WTC11 (cell line): ENCODE measurements at regions not wholly inside any gene's neighbourhood (a gene's known extent, or its start where the extent isn't known, plus 50 kb on each side); places are given as distances from the start of the nearest gene placed in this dataset.

Experiments used
- ATAC-seq: fragments of 200-7000 bp; cut with Tn5 transposase; 2 replicates; pipeline ENCODE4 v1.10.0; 2021; ENCODE audit warnings: mild to moderate bottlenecking, moderate library complexity
- CTCF ChIA-PET: fragments of 300-600 bp; sonication (Branson Sonifier 250); formaldehyde crosslinking; loops from one replicate; lab custom pipeline; 2021; ENCODE audit warnings: antibody characterized with exemption; lab: Charles Lee
- POLR2A ChIA-PET: fragments of 350-600 bp; sonication (Branson Sonifier 250); formaldehyde crosslinking; loops from one replicate; lab custom pipeline; 2021; ENCODE audit warnings: antibody characterized with exemption; lab: Charles Lee
- DNase-seq: peaks from one replicate; pipeline ENCODE4 v3.0.0; 2021; ENCODE audit warnings: low spot score
- H3K27ac Mint-ChIP-seq: 2 replicates; pipeline ENCODE4 v1.8.0; 2021; ENCODE audit warnings: mixed read lengths
- H3K27me3 Mint-ChIP-seq: 2 replicates; pipeline ENCODE4 v1.8.0; 2021; ENCODE audit warnings: low read depth, mild to moderate bottlenecking, moderate library complexity, mixed read lengths
- H3K36me3 Mint-ChIP-seq: 2 replicates; pipeline ENCODE4 v1.8.0; 2021; ENCODE audit warnings: mixed read lengths
- H3K4me1 Mint-ChIP-seq: 2 replicates; pipeline ENCODE4 v1.8.0; 2022; ENCODE audit warnings: mixed read lengths
- H3K4me3 Mint-ChIP-seq: 2 replicates; pipeline ENCODE4 v1.8.0; 2021; ENCODE audit warnings: mild to moderate bottlenecking, moderate library complexity, mixed read lengths
- H3K9me3 Mint-ChIP-seq: 2 replicates; pipeline ENCODE4 v1.8.0; 2021; ENCODE audit warnings: mixed read lengths
- AR ChIP-seq: fragments of 250-450 bp; sonication (Bioruptor Pico); IDR thresholded peaks from 2 replicates; pipeline ENCODE4 v1.9.0; 2021; ENCODE audit warnings: mild to moderate bottlenecking
- CBFB ChIP-seq: sonication (generic); formaldehyde crosslinking; IDR thresholded peaks from 2 replicates; pipeline ENCODE4 v1.8.1; 2022; ENCODE audit warnings: mild to moderate bottlenecking, low read depth, missing genetic modification reagents
- CDX4 ChIP-seq: fragments of 250-450 bp; sonication (Bioruptor Pico); IDR thresholded peaks from 2 replicates; pipeline ENCODE4 v1.9.0; 2021; ENCODE audit warnings: moderate library complexity, mild to moderate bottlenecking, inconsistent platforms, borderline replicate concordance
- E2F1 ChIP-seq: sonication (generic); formaldehyde crosslinking; IDR thresholded peaks from 2 replicates; pipeline ENCODE4 v1.8.0; 2022; ENCODE audit warnings: mild to moderate bottlenecking, missing genetic modification reagents
- E2F4 ChIP-seq: sonication (generic); formaldehyde crosslinking; IDR thresholded peaks from 2 replicates; pipeline ENCODE4 v1.8.1; 2022; ENCODE audit warnings: low read depth, mild to moderate bottlenecking, moderate library complexity, missing genetic modification reagents, borderline replicate concordance
- E2F5 ChIP-seq: sonication (generic); formaldehyde crosslinking; IDR thresholded peaks from 2 replicates; pipeline ENCODE4 v1.8.1; 2022; ENCODE audit warnings: mild to moderate bottlenecking, moderate library complexity, missing genetic modification reagents
- ELF4 ChIP-seq: sonication (generic); formaldehyde crosslinking; IDR thresholded peaks from 2 replicates; pipeline ENCODE4 v1.8.1; 2022; ENCODE audit warnings: low read depth, mild to moderate bottlenecking, moderate library complexity, missing genetic modification reagents
- EMX1 ChIP-seq: fragments of 250-450 bp; sonication (Bioruptor Pico); IDR thresholded peaks from 2 replicates; pipeline ENCODE4 v1.8.0; 2021; ENCODE audit warnings: mild to moderate bottlenecking
- GRHL2 ChIP-seq: fragments of 250-450 bp; sonication (Bioruptor Pico); IDR thresholded peaks from 2 replicates; pipeline ENCODE4 v1.8.0; 2022; ENCODE audit warnings: mild to moderate bottlenecking, moderate library complexity; ENCODE audit not compliant: insufficient replicate concordance, severe bottlenecking
- JUN ChIP-seq: sonication (generic); formaldehyde crosslinking; IDR thresholded peaks from 2 replicates; pipeline ENCODE4 v1.8.0; 2023; ENCODE audit warnings: mild to moderate bottlenecking, missing genetic modification reagents
- MLX ChIP-seq: sonication (generic); formaldehyde crosslinking; IDR thresholded peaks from 2 replicates; pipeline ENCODE4 v1.8.1; 2023; ENCODE audit warnings: mild to moderate bottlenecking, missing genetic modification reagents, moderate library complexity
- NR2C2 ChIP-seq: sonication (generic); formaldehyde crosslinking; IDR thresholded peaks from 2 replicates; pipeline ENCODE4 v1.8.0; 2022; ENCODE audit warnings: mild to moderate bottlenecking, missing genetic modification reagents
- RORB ChIP-seq: fragments of 250-450 bp; sonication (Bioruptor Pico); IDR thresholded peaks from 2 replicates; pipeline ENCODE4 v1.9.0; 2021; ENCODE audit warnings: mild to moderate bottlenecking
- SMAD4 ChIP-seq: sonication (generic); formaldehyde crosslinking; IDR thresholded peaks from 2 replicates; pipeline ENCODE4 v1.8.0; 2022; ENCODE audit warnings: mild to moderate bottlenecking, missing genetic modification reagents
- TCF7 ChIP-seq: sonication (generic); formaldehyde crosslinking; IDR thresholded peaks from 2 replicates; pipeline ENCODE4 v1.8.0; 2022; ENCODE audit warnings: mild to moderate bottlenecking, low read depth, missing genetic modification reagents, moderate library complexity
- TEAD4 ChIP-seq: sonication (generic); formaldehyde crosslinking; IDR thresholded peaks from 2 replicates; pipeline ENCODE4 v1.8.0; 2022; ENCODE audit warnings: mild to moderate bottlenecking, missing genetic modification reagents
- USF2 ChIP-seq: sonication (generic); formaldehyde crosslinking; IDR thresholded peaks from 2 replicates; pipeline ENCODE4 v1.8.1; 2023; ENCODE audit warnings: mild to moderate bottlenecking, missing genetic modification reagents, moderate library complexity
- ZBTB43 ChIP-seq: sonication (generic); formaldehyde crosslinking; IDR thresholded peaks from 2 replicates; pipeline ENCODE4 v1.8.1; 2023; ENCODE audit warnings: mild to moderate bottlenecking, missing genetic modification reagents
- ZNF138 ChIP-seq: sonication (generic); formaldehyde crosslinking; conservative IDR thresholded peaks from 2 replicates; pipeline ENCODE4 v1.8.1; 2022; ENCODE audit warnings: mild to moderate bottlenecking, moderate library complexity, missing genetic modification reagents
- ZNF232 ChIP-seq: sonication (generic); formaldehyde crosslinking; IDR thresholded peaks from 2 replicates; pipeline ENCODE4 v1.8.0; 2022; ENCODE audit warnings: mild to moderate bottlenecking, missing genetic modification reagents
- ZNF281 ChIP-seq: sonication (generic); formaldehyde crosslinking; IDR thresholded peaks from 2 replicates; pipeline ENCODE4 v1.8.0; 2023; ENCODE audit warnings: mild to moderate bottlenecking, missing genetic modification reagents
- ZNF671 ChIP-seq: fragments of 250-450 bp; sonication (Bioruptor Pico); IDR thresholded peaks from 2 replicates; pipeline ENCODE4 v1.8.0; 2021; ENCODE audit warnings: mild to moderate bottlenecking

GRCh38 chr7:19869979-19870378, 96.6 kb upstream of the TMEM196 start (continued):
- no peak for TF ChIP-seq CDX4
- no peak for TF ChIP-seq GRHL2
- no peak for TF ChIP-seq TCF7 (CRISPR knock-in tag)
- TF ChIP-seq, all 79 proteins: peak for 0

GRCh38 chr7:19853261-19853832, 79.9 kb upstream of the TMEM196 start:
- Mint-ChIP-seq H3K4me3 (no peak overlapping the region), H3K27ac (no peak overlapping the region), H3K9me3 (peaks cover 5% of the 10 kb centered on the region; the same call in 1 of the 2 replicates), H3K36me3 (no peaks in the 10 kb centered on the region), H3K27me3 (no peaks in the 10 kb centered on the region), H3K4me1 (peaks cover 3% of the 10 kb centered on the region; the same call in 1 of the 2 replicates)
- no peak for TF ChIP-seq ZNF232 (CRISPR knock-in tag)
- no peak for TF ChIP-seq RORB (CRISPR knock-in tag)
- no peak for TF ChIP-seq E2F1 (CRISPR knock-in tag)
- TF ChIP-seq E2F5 (CRISPR knock-in tag) = no peak
- no peak for TF ChIP-seq SMAD4 (CRISPR knock-in tag)
- TF ChIP-seq AR (CRISPR knock-in tag) = no peak
- no peak for TF ChIP-seq ZNF138 (CRISPR knock-in tag)
- TF ChIP-seq ZNF281 (CRISPR knock-in tag) = no peak
- no peak for TF ChIP-seq ELF4 (CRISPR knock-in tag)
- TF ChIP-seq ZBTB43 (CRISPR knock-in tag) = no peak
- no peak for TF ChIP-seq ZNF671 (CRISPR knock-in tag)
- ChIA-PET CTCF (no interaction called here), POLR2A (no interaction called here)
- no peak for DNase-seq
- no peak for ATAC-seq

- ATAC-seq = no peak
- no peak for DNase-seq
- H3K27me3 Mint-ChIP-seq = no peaks in the 10 kb centered on the region
- H3K9me3 Mint-ChIP-seq = peaks cover 5% of the 10 kb centered on the region; the same call in 1 of the 2 replicates
- CTCF ChIA-PET = no interaction called here
- peaks cover 6% of the 10 kb centered on the region for H3K4me1 Mint-ChIP-seq
- no peak overlapping the region for H3K4me3 Mint-ChIP-seq
- H3K27ac Mint-ChIP-seq = no peak overlapping the region
- no peaks in the 10 kb centered on the region for H3K36me3 Mint-ChIP-seq
- POLR2A ChIA-PET = no interaction called here
- TF ChIP-seq EMX1 (CRISPR knock-in tag) (no peak), CBFB (CRISPR knock-in tag) (no peak), TEAD4 (CRISPR knock-in tag) (no peak), MLX (no peak), E2F4 (no peak), USF2 (no peak), JUN (no peak), NR2C2 (CRISPR knock-in tag) (no peak)
Observed at GRCh38 chr7:19852192-19852591, 78.8 kb upstream of the TMEM196 start.
